K562 (cell line): ENCODE measurements at regions not wholly inside any gene's neighbourhood (a gene's known extent, or its start where the extent isn't known, plus 50 kb on each side); places are given as distances from the start of the nearest gene placed in this dataset.

Source experiments
- ATAC-seq: fragments of 200-7000 bp; cut with Tn5 transposase; 3 replicates; pipeline ENCODE4 v1.9.1; 2020; ENCODE audit warnings: moderate library complexity
- BruUV-seq: library from RNA; stranded (reverse); fragments of 400-500 nt; replicated peaks from 2 replicates; lab custom pipeline; 2021; lab: Mats Ljungman, UMichigan
- CTCF ChIA-PET: fragments of 300-600 bp; formaldehyde crosslinking; extraction: SDS; loops from one replicate; lab custom pipeline; 2021; ENCODE audit warnings: low intra/inter-chr PET ratio; lab: Yijun Ruan, JAX
- POLR2A ChIA-PET: fragments of 300-600, 350-650 bp; sonication (Branson Sonifier 250); formaldehyde crosslinking; extraction: SDS; loops from one replicate; lab custom pipeline; 2021; ENCODE audit warnings: antibody characterized with exemption, inconsistent platforms; lab: Yijun Ruan, JAX
- DNase-seq, 4 experiments: peaks; one replicate each; pipeline versions ENCODE4 v3.0.0 to v3.0.0-alpha.2; 2011 to 2018; ENCODE audit warnings: low spot score in 3 of 4, mixed read lengths in 3 of 4; ENCODE audit errors: extremely low read depth in 1 of 4
- FAIRE-seq: peaks from 2 replicates; lab custom pipeline; 2011; peaks lifted over from hg19 to GRCh38; lab: Jason Lieb, UNC
- H2AFZ ChIP-seq: 2 replicates; pipeline ENCODE4 v1.6.0; 2011; ENCODE audit warnings: low read depth, low read length, control low read depth, inconsistent platforms
- H3K27ac ChIP-seq: fragments of 200-600 bp; 3 replicates; pipeline ENCODE4 v1.8.0; 2011; ENCODE audit warnings: low read depth, mild to moderate bottlenecking, control low read depth, inconsistent platforms, low read length, moderate library complexity, mixed read lengths; ENCODE audit errors: extremely low read depth
- H3K27me3 ChIP-seq, 2 experiments: fragments of 300-600 bp in 1 of 2; 2 replicates in 1 of 2; 3 replicates in 1 of 2; pipeline versions ENCODE4 v1.6.0 to v1.8.0; 2011; ENCODE audit warnings: inconsistent platforms in 2 of 2, low read length in 2 of 2, mild to moderate bottlenecking in 1 of 2, mixed read lengths in 1 of 2, moderate library complexity in 1 of 2; ENCODE audit not compliant: control insufficient read depth in 2 of 2, insufficient read depth in 2 of 2
- H3K36me3 ChIP-seq: fragments of 300-600 bp; 3 replicates; pipeline ENCODE4 v1.8.0; 2011; ENCODE audit warnings: mild to moderate bottlenecking, low read length, inconsistent platforms; ENCODE audit not compliant: control insufficient read depth, insufficient read depth
- H3K4me1 ChIP-seq, 2 experiments: fragments of 200-600 bp in 1 of 2; replicated peaks in 1 of 2; 2 replicates in 1 of 2; 3 replicates in 1 of 2; pipeline versions ENCODE4 v1.5.1 to v1.8.0; 2011; ENCODE audit warnings: inconsistent platforms in 2 of 2, low read length in 2 of 2, mild to moderate bottlenecking in 1 of 2, mixed read lengths in 1 of 2, moderate library complexity in 1 of 2; ENCODE audit not compliant: control insufficient read depth in 2 of 2, insufficient read depth in 2 of 2
- H3K4me2 ChIP-seq: 2 replicates; pipeline ENCODE4 v1.6.1; 2011; ENCODE audit warnings: low read length, control low read depth, inconsistent platforms, mixed read lengths; ENCODE audit not compliant: insufficient read depth
- H3K4me3 ChIP-seq: fragments of 200-600 bp; sonication (generic), shearing (Covaris generic); 2 replicates; pipeline ENCODE4 v1.5.1; 2016; ENCODE audit warnings: control low read depth, inconsistent platforms
- H3K79me2 ChIP-seq: fragments of 200-600 bp; 3 replicates; pipeline ENCODE4 v1.8.0; 2011; ENCODE audit warnings: low read length, inconsistent platforms; ENCODE audit not compliant: control insufficient read depth, insufficient read depth
- H3K9ac ChIP-seq, 2 experiments: 2 replicates each; pipeline versions ENCODE4 v1.6.0 to v1.6.1; 2011; ENCODE audit warnings: low read depth in 2 of 2, low read length in 2 of 2, control low read depth in 1 of 2, inconsistent platforms in 1 of 2, mild to moderate bottlenecking in 1 of 2, mixed read lengths in 1 of 2; ENCODE audit not compliant: insufficient read depth in 1 of 2
- H3K9me1 ChIP-seq: one replicate; pipeline ENCODE4 v1.6.0; 2011; ENCODE audit warnings: inconsistent platforms, mild to moderate bottlenecking, low read length, moderate library complexity; ENCODE audit not compliant: control insufficient read depth, insufficient read depth
- H3K9me3 ChIP-seq: replicated peaks from 2 replicates; pipeline ENCODE4 v1.5.1; 2011; ENCODE audit warnings: low read depth, low read length, inconsistent platforms; ENCODE audit not compliant: control insufficient read depth, insufficient read depth
- H4K20me1 ChIP-seq: replicated peaks from 2 replicates; pipeline ENCODE4 v1.6.1; 2011; ENCODE audit warnings: low read length, inconsistent platforms, mixed read lengths; ENCODE audit not compliant: control insufficient read depth, insufficient read depth
- BCOR ChIP-seq: fragments of 450-650 bp; IDR thresholded peaks from 2 replicates; pipeline ENCODE4 v1.6.1; 2016
- CHD4 ChIP-seq: fragments of 200-600 bp; sonication (generic); IDR thresholded peaks from 3 replicates; pipeline ENCODE4 v1.6.1; 2012; ENCODE audit warnings: low read depth, mild to moderate bottlenecking, mixed read lengths, low read length, inconsistent platforms; ENCODE audit not compliant: insufficient read depth, insufficient replicate concordance, poor library complexity, severe bottlenecking
- DPF2 ChIP-seq: fragments of 450-650 bp; IDR thresholded peaks from 2 replicates; pipeline ENCODE4 v1.6.1; 2016
- ELK3 ChIP-seq: fragments of 450-650 bp; formaldehyde crosslinking; IDR thresholded peaks from 2 replicates; pipeline ENCODE4 v1.4.0; 2020; ENCODE audit warnings: mild to moderate bottlenecking
- KAT7 ChIP-seq: sonication (generic); formaldehyde crosslinking; IDR thresholded peaks from 2 replicates; pipeline ENCODE4 v1.8.0; 2022; ENCODE audit warnings: missing genetic modification reagents, mild to moderate bottlenecking, borderline replicate concordance
- MIER1 ChIP-seq: fragments of 450-650 bp; IDR thresholded peaks from 2 replicates; pipeline ENCODE4 v1.6.1; 2016; ENCODE audit warnings: antibody characterized with exemption, mild to moderate bottlenecking, low read depth
- SPI1 ChIP-seq: IDR thresholded peaks from 2 replicates; pipeline ENCODE4 v1.6.1; 2011; ENCODE audit warnings: low read depth, low read length, control low read depth, borderline replicate concordance
- SRF ChIP-seq, 2 experiments: fragments of 250-450, 450-650 bp in 1 of 2; sonication (Bioruptor Pico) in 1 of 2; sonication (generic) in 1 of 2; formaldehyde crosslinking; IDR thresholded peaks; 2 replicates each; pipeline versions ENCODE4 v1.5.0 to v1.5.1; 2020 to 2022; ENCODE audit warnings: mild to moderate bottlenecking in 1 of 2, missing genetic modification reagents in 1 of 2
- VEZF1 ChIP-seq: fragments of 200-800 bp; sonication (Bioruptor generic); IDR thresholded peaks from 2 replicates; pipeline ENCODE4 v1.6.1; 2017; ENCODE audit warnings: missing genetic modification characterization, missing compliant biosample characterization
- ZFP36 ChIP-seq: fragments of 150-350 bp; IDR thresholded peaks from 2 replicates; pipeline ENCODE4 v1.6.1; 2018; ENCODE audit warnings: low read length, low read depth; ENCODE audit not compliant: partially characterized antibody
- ZNF318 ChIP-seq, 2 experiments: fragments of 450-650 bp; IDR thresholded peaks; 2 replicates each; pipeline ENCODE4 v1.6.1; 2016; ENCODE audit warnings: mild to moderate bottlenecking in 2 of 2, borderline replicate concordance in 1 of 2, low read depth in 1 of 2, moderate library complexity in 1 of 2
- ZNF717 ChIP-seq: fragments of 250-450 bp; sonication (Bioruptor Pico); IDR thresholded peaks from 2 replicates; pipeline ENCODE4 v1.5.0; 2021
- ZNF76 ChIP-seq: fragments of 250-450 bp; sonication (Bioruptor Pico); IDR thresholded peaks from 2 replicates; pipeline ENCODE4 v1.4.0; 2020; ENCODE audit warnings: mild to moderate bottlenecking, moderate library complexity, borderline replicate concordance
- WGBS: fragments of 100-300 bp; shearing (Covaris generic); methylation state at CpG from one replicate; pipeline ENCODE4 v1.1.6; 2016; ENCODE audit warnings: low coverage, mixed read lengths; ENCODE audit not compliant: insufficient coverage; ENCODE audit errors: missing lambda C conversion rate; 5-methylcytosine and 5-hydroxymethylcytosine counted together
- in situ Hi-C: fragments of 300-500 bp; cut with MboI; formaldehyde crosslinking; loops from 4 replicates; pipeline ENCODE4 v1.15.0; 2018; ENCODE audit warnings: inconsistent platforms, mixed read lengths
- intact Hi-C: fragments of 100-400 bp; cut with micrococcal nuclease; formaldehyde crosslinking; loops from 2 replicates; pipeline ENCODE4 v1.14.2; 2022

- H3K79me2 ChIP-seq, result no peaks in the 10 kb centered on the region
- in situ Hi-C loops, result no loop called here
- H2AFZ ChIP-seq, result no peak overlapping the region
- H3K27ac ChIP-seq, result no peak overlapping the region
- H3K36me3 ChIP-seq, result no peaks in the 10 kb centered on the region
- POLR2A ChIA-PET, result no interaction called here
- no peak for DNase-seq
- no peak overlapping the region for H3K4me2 ChIP-seq
- no peak for ATAC-seq
- H3K4me3 ChIP-seq, result no peak overlapping the region
- H3K27me3 ChIP-seq, result peaks cover 0 to 4% of the 10 kb centered on the region in 2 experiments; a peak in 2 of 5 replicates
- no peak overlapping the region for H3K9ac ChIP-seq
- CTCF ChIA-PET, result no interaction called here
- FAIRE-seq, result no peak
- no TSS peak for BruUV-seq
- H4K20me1 ChIP-seq, result no peaks in the 10 kb centered on the region
- no peaks in the 10 kb centered on the region for H3K9me3 ChIP-seq
- intact Hi-C loops, result no loop called here
- 0% methylated on average over 1 of the region's 1 CpG for WGBS
- H3K4me1 ChIP-seq, result no peaks in the 10 kb centered on the region
- H3K9me1 ChIP-seq, result no peaks in the 10 kb centered on the region
- TF ChIP-seq DPF2 (no peak), ZNF318 (IDR thresholded peaks at IDR 0.05; ENCODE audit: borderline replicate concordance in 1 of 2, low read depth in 1 of 2) (no peak), KAT7 (no peak), VEZF1 (no peak), ZFP36 (no peak), SRF (CRISPR knock-in tag; IDR thresholded peaks at IDR 0.05) (no peak), ZNF717 (CRISPR knock-in tag) (no peak), ZNF76 (CRISPR knock-in tag) (no peak), SPI1 (no peak), CHD4 (no peak), ELK3 (CRISPR knock-in tag) (no peak), MIER1 (no peak), BCOR (no peak)
Observed at GRCh38 chr15:85313339-85313738, 67.1 kb upstream of the AKAP13 start.
